Calu3 (cell line): ENCODE measurements at regions not wholly inside any gene's neighbourhood (a gene's known extent, or its start where the extent isn't known, plus 50 kb on each side); places are given as distances from the start of the nearest gene placed in this dataset.
"Not testable (repeated sequence)": the region's sequence is repeated elsewhere in the genome, so short reads cannot be mapped to it uniquely, and the experiment has no call there.

Experiments
- BruUV-seq: library from RNA; stranded (reverse); fragments of 400-500 nt; replicated peaks from 2 replicates; lab custom pipeline; 2021; lab: Mats Ljungman, UMichigan
- CTCF ChIA-PET: fragments of 300-600 bp; sonication (Branson Sonifier 250); formaldehyde crosslinking; loops from one replicate; lab custom pipeline; 2022; ENCODE audit warnings: antibody characterized with exemption; lab: Charles Lee
- DNase-seq: peaks from one replicate; pipeline ENCODE4 v3.0.0; 2022
- H3K27ac Mint-ChIP-seq: one replicate; pipeline ENCODE4 v1.8.0; 2022; ENCODE audit warnings: mixed read lengths; ENCODE audit not compliant: unreplicated experiment
- H3K27me3 Mint-ChIP-seq: one replicate; pipeline ENCODE4 v1.8.0; 2022; ENCODE audit warnings: mixed read lengths; ENCODE audit not compliant: unreplicated experiment
- H3K36me3 Mint-ChIP-seq: one replicate; pipeline ENCODE4 v1.8.0; 2022; ENCODE audit warnings: mild to moderate bottlenecking, moderate library complexity, mixed read lengths; ENCODE audit not compliant: insufficient read depth, unreplicated experiment
- H3K4me1 Mint-ChIP-seq: one replicate; pipeline ENCODE4 v1.8.0; 2022; ENCODE audit warnings: mild to moderate bottlenecking, low read depth, mixed read lengths; ENCODE audit not compliant: unreplicated experiment
- H3K4me3 Mint-ChIP-seq: one replicate; pipeline ENCODE4 v1.8.0; 2022; ENCODE audit warnings: mild to moderate bottlenecking, low read depth, moderate library complexity, mixed read lengths; ENCODE audit not compliant: unreplicated experiment
- H3K9me3 Mint-ChIP-seq: one replicate; pipeline ENCODE4 v1.8.0; 2022; ENCODE audit warnings: low read depth, mixed read lengths; ENCODE audit not compliant: unreplicated experiment
- CTCF ChIP-seq: fragments of 200-600 bp; IDR thresholded peaks from one replicate; pipeline ENCODE4 v1.8.0; 2022; ENCODE audit warnings: antibody characterized with exemption; ENCODE audit not compliant: unreplicated experiment
- intact Hi-C: fragments of 100-400 bp; cut with micrococcal nuclease; formaldehyde crosslinking; loops from one replicate; pipeline ENCODE4 v1.10.0; 2022; ENCODE audit not compliant: unreplicated experiment

DNA sequence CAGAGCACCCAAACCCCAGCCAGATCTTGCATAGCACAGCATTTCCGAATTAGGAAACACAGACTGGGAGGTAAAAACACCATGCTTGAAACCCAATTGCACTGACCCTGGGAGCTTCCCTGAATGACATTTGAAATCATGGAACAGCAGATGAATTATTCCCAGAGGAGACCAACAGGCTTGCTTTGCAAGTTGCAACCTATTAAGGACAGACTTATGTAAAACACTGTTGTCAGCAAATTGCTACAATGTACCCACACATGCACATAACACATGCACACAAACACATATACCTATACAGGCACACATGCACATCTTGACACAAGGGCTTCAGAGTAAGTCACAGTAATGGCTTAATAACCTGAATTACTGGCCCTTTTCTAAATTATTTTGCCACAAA, 984.8 kb downstream of the DNAH5 start:
- Mint-ChIP-seq H3K36me3 (no peaks in the 10 kb centered on the region), H3K27ac (no peak overlapping the region), H3K4me1 (no peaks in the 10 kb centered on the region), H3K27me3 (no peaks in the 10 kb centered on the region), H3K9me3 (peaks cover 5% of the 10 kb centered on the region), H3K4me3 (no peak overlapping the region)
- no TSS peak for BruUV-seq
- TF ChIP-seq CTCF = no peak
- DNase-seq = no peak
- CTCF ChIA-PET = no interaction called here
- intact Hi-C loops = no loop called here

DNA sequence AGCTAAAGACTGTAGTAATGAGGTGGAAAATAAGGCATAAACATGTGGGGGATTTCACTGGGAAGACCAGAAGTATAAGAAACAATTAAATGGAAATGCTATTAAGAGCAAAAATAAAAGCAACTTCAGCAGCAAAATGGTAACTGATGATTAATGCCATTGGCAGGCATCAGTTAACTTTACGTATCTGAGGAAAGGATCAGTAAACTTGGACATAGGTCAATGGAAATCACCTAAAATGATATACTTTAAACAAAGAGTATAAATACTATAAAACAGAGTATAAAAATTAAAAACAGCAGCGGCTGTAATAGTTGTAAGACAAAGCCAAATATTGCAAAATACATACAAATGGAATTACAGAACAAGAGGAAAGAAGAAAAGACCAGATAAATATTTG, 992.1 kb downstream of the DNAH5 start:
- no peak for DNase-seq
- no peaks in the 10 kb centered on the region for H3K27me3 Mint-ChIP-seq
- no peak overlapping the region for H3K27ac Mint-ChIP-seq
- H3K4me1 Mint-ChIP-seq = no peaks in the 10 kb centered on the region
- no peak for TF ChIP-seq CTCF
- BruUV-seq = no TSS peak
- H3K36me3 Mint-ChIP-seq = no peaks in the 10 kb centered on the region
- H3K9me3 Mint-ChIP-seq = peaks cover 10% of the 10 kb centered on the region
- H3K4me3 Mint-ChIP-seq = no peak overlapping the region
- CTCF ChIA-PET = no interaction called here
- intact Hi-C loops = no loop called here

DNA sequence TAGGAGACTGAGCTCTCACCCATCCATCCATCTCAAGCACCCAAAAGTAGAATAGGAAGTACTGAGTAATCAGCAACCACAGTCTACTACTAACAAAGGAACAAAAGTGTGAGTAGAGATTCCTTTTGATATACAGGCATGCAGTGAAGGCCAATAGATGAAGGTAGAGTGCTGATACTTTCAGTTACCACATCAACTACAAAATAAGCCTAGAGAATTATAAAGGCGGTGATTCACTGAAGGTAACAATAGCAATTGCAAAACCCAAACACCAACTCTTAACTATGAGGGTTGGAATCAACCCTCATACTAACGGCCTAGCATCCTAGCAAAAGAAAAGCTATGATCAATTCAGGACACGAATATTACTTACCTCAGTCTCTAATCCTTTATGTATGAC, 992.6 kb downstream of the DNAH5 start:
- intact Hi-C loops = no loop called here
- DNase-seq = no peak
- CTCF ChIA-PET = no interaction called here
- BruUV-seq = no TSS peak
- no peak overlapping the region for H3K4me3 Mint-ChIP-seq
- no peak for TF ChIP-seq CTCF
- no peaks in the 10 kb centered on the region for H3K36me3 Mint-ChIP-seq
- peaks cover 10% of the 10 kb centered on the region for H3K9me3 Mint-ChIP-seq
- H3K27ac Mint-ChIP-seq = no peak overlapping the region
- no peaks in the 10 kb centered on the region for H3K27me3 Mint-ChIP-seq
- no peaks in the 10 kb centered on the region for H3K4me1 Mint-ChIP-seq

DNA sequence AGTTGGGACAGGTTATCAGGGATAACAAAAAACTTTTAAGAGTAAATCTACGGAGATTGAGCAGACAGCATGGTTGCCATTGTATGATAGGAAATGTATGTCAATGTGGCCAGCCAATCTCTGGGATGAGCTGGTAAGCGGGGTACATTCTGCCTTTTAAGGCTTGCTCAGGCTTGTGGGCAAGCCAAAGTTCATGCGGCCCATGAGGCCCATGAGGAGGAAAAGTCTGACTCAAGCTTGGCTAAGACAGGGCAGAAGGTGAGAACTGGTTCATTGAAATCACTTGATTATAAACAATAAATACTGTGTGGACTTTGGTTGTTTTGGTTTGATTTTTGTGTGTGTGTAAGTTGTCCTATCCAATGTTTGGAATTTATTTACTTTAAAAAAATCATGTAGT, 997.1 kb downstream of the DNAH5 start:
- DNase-seq = no peak
- no peak overlapping the region for H3K27ac Mint-ChIP-seq
- no peaks in the 10 kb centered on the region for H3K4me1 Mint-ChIP-seq
- no TSS peak for BruUV-seq
- no peak overlapping the region for H3K4me3 Mint-ChIP-seq
- peaks cover 9% of the 10 kb centered on the region for H3K9me3 Mint-ChIP-seq
- CTCF ChIA-PET = no interaction called here
- TF ChIP-seq CTCF = no peak
- no peaks in the 10 kb centered on the region for H3K27me3 Mint-ChIP-seq
- H3K36me3 Mint-ChIP-seq = no peaks in the 10 kb centered on the region
- intact Hi-C loops = no loop called here

DNA sequence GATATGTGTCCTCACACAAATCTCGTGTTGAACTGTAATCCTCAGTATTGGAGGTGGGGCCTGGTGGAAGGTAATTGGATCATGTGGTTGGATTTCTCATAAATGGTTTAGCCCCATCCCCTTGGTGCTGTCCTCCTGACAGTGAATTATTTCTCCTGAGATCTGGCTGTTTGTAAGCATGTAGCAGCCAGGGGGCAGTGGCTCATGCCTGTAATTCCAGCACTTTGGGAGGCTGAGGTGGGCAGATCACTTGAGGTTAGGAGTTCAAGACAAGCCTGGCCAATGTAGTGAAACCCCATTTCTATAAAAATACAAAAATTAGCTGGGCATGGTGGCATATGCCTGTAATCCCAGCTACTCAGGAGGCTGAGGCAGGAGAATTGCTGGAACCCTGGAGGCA, 999.0 kb downstream of the DNAH5 start:
- H3K27me3 Mint-ChIP-seq, H3K9me3 Mint-ChIP-seq, DNase-seq, H3K4me3 Mint-ChIP-seq, BruUV-seq, intact Hi-C loops, H3K36me3 Mint-ChIP-seq, H3K4me1 Mint-ChIP-seq, CTCF ChIA-PET, H3K27ac Mint-ChIP-seq: not testable (repeated sequence)
